ENCODE measurements at regions not wholly inside any gene's neighbourhood (a gene's known extent, or its start where the extent isn't known, plus 50 kb on each side); places are given as distances from the start of the nearest gene placed in this dataset.

GRCh38 chr4:31974490-31975002 is 1254.4 kb downstream of the PCDH7 start:
- Histone ChIP-seq H3K4me3 (ENCODE audit: low read length) (no peak overlapping the region), H3K4me1 (ENCODE audit: insufficient read depth, low read length) (no peaks in the 10 kb centered on the region), H3K9me3 (ENCODE audit: control insufficient read depth in 1 of 2, insufficient read depth in 1 of 2, low read length in 2 of 2) (peaks cover 0 to under 1% of the 10 kb centered on the region in 2 experiments), H3K27me3 (ENCODE audit: control insufficient read depth in 1 of 2, insufficient read depth in 2 of 2, low read length in 2 of 2) (no peaks in the 10 kb centered on the region), H3K27ac (ENCODE audit: low read depth in 1 of 2, low read length in 2 of 2) (no peak overlapping the region), H3K36me3 (ENCODE audit: insufficient read depth, low read length) (no peaks in the 10 kb centered on the region)
- peaks cover 4% of the 10 kb centered on the region for H3K9me3 Mint-ChIP-seq
- no peaks in the 10 kb centered on the region for H3K36me3 Mint-ChIP-seq (ENCODE audit: low read depth)
- ATAC-seq (ENCODE audit: poor library complexity) (no peak), DNase-seq (no peak)
- no peaks in the 10 kb centered on the region for H3K27me3 Mint-ChIP-seq
- H3K4me1 Mint-ChIP-seq (ENCODE audit: low read depth) = no peaks in the 10 kb centered on the region
- TF ChIP-seq CTCF (IDR thresholded peaks at IDR 0.05) = no peak
- H3K27ac Mint-ChIP-seq = no peak overlapping the region
- POLR2A ChIA-PET = no interaction called here
- no peak overlapping the region for H3K4me3 Mint-ChIP-seq
- CTCF ChIA-PET = no interaction called here
- intact Hi-C loops (cut with DNase I, micrococcal nuclease) = no loop called here

DNA sequence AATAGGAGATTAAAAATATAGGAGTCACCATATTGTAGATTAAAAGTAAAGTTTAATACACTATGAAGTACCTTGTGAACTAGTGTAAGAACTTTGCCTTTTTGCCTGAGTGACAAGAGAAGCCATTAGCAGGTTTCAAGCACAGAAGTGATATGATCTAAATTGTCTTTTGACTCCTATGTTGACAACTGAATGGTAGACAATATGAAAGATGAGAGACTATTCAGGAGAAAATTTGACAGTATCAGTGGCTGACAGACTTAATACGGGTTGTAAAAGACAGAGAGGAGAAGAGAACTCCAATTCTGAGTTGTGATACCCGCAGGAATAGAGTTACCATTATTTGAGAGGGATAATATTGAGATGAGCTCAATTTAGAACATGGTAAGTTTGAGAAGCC is 1259.8 kb downstream of the PCDH7 start:
- peaks cover 8% of the 10 kb centered on the region for H3K9me3 Mint-ChIP-seq
- H3K9me3 ChIP-seq (ENCODE audit: control insufficient read depth in 1 of 2, insufficient read depth in 1 of 2, low read length in 2 of 2) = peaks cover 0 to 3% of the 10 kb centered on the region in 2 experiments
- POLR2A ChIA-PET = no interaction called here

GRCh38 chr4:31983246-31983645 is 1263.1 kb downstream of the PCDH7 start:
- ATAC-seq (ENCODE audit: poor library complexity) = no peak
- POLR2A ChIA-PET = no interaction called here
- CTCF ChIA-PET = no interaction called here
- Mint-ChIP-seq H3K27ac (no peak overlapping the region), H3K9me3 (peaks cover 12% of the 10 kb centered on the region), H3K4me1 (ENCODE audit: low read depth) (no peaks in the 10 kb centered on the region), H3K36me3 (ENCODE audit: low read depth) (no peaks in the 10 kb centered on the region), H3K4me3 (no peak overlapping the region), H3K27me3 (no peaks in the 10 kb centered on the region)
- Histone ChIP-seq H3K36me3 (ENCODE audit: insufficient read depth, low read length) (no peaks in the 10 kb centered on the region), H3K4me3 (ENCODE audit: low read length) (no peak overlapping the region), H3K27me3 (ENCODE audit: control insufficient read depth in 1 of 2, insufficient read depth in 2 of 2, low read length in 2 of 2) (no peaks in the 10 kb centered on the region), H3K4me1 (ENCODE audit: insufficient read depth, low read length) (no peaks in the 10 kb centered on the region), H3K27ac (ENCODE audit: low read depth in 1 of 2, low read length in 2 of 2) (no peak overlapping the region), H3K9me3 (ENCODE audit: control insufficient read depth in 1 of 2, insufficient read depth in 1 of 2, low read length in 2 of 2) (peaks cover 3 to 6% of the 10 kb centered on the region in 2 experiments)
- intact Hi-C loops (cut with DNase I, micrococcal nuclease) = no loop called here
- no peak for TF ChIP-seq CTCF (IDR thresholded peaks at IDR 0.05)
- no peak for DNase-seq

More for the DNA sequence above, 1259.8 kb downstream of the PCDH7 start:
- CTCF ChIA-PET = no interaction called here
- Histone ChIP-seq H3K27me3 (ENCODE audit: control insufficient read depth in 1 of 2, insufficient read depth in 2 of 2, low read length in 2 of 2) (no peaks in the 10 kb centered on the region), H3K27ac (ENCODE audit: low read depth in 1 of 2, low read length in 2 of 2) (no peak overlapping the region), H3K4me1 (ENCODE audit: insufficient read depth, low read length) (no peaks in the 10 kb centered on the region), H3K36me3 (ENCODE audit: insufficient read depth, low read length) (no peaks in the 10 kb centered on the region), H3K4me3 (ENCODE audit: low read length) (no peak overlapping the region)
- intact Hi-C loops (cut with DNase I, micrococcal nuclease) = no loop called here
- H3K27ac Mint-ChIP-seq = no peak overlapping the region
- no peaks in the 10 kb centered on the region for H3K4me1 Mint-ChIP-seq (ENCODE audit: low read depth)
- no peaks in the 10 kb centered on the region for H3K36me3 Mint-ChIP-seq (ENCODE audit: low read depth)
- H3K4me3 Mint-ChIP-seq = no peak overlapping the region
- ATAC-seq (ENCODE audit: poor library complexity) (no peak), DNase-seq (no peak)
- no peak for TF ChIP-seq CTCF (IDR thresholded peaks at IDR 0.05)
- H3K27me3 Mint-ChIP-seq = no peaks in the 10 kb centered on the region
